Endodermal cell (in vitro differentiated cells): ENCODE measurements at regions not wholly inside any gene's neighbourhood (a gene's known extent, or its start where the extent isn't known, plus 50 kb on each side); places are given as distances from the start of the nearest gene placed in this dataset.

Source experiments
- DNase-seq: peaks from one replicate; pipeline ENCODE4 v3.0.0-alpha.2; 2017
- H3K27ac ChIP-seq: 2 replicates; pipeline ENCODE4 v1.5.1; 2013; ENCODE audit warnings: mild to moderate bottlenecking, low read depth, low read length, moderate library complexity
- H3K27me3 ChIP-seq: 2 replicates; pipeline ENCODE4 v1.6.1; 2013; ENCODE audit warnings: mild to moderate bottlenecking, low read length, moderate library complexity; ENCODE audit not compliant: insufficient read depth, control insufficient read depth, poor library complexity, severe bottlenecking
- H3K36me3 ChIP-seq: 2 replicates; pipeline ENCODE4 v1.7.0; 2013; ENCODE audit warnings: mild to moderate bottlenecking, low read length, moderate library complexity; ENCODE audit not compliant: control insufficient read depth, insufficient read depth
- H3K4me1 ChIP-seq: one replicate; pipeline ENCODE4 v1.7.0; 2013; ENCODE audit warnings: low read length; ENCODE audit not compliant: control insufficient read depth, insufficient read depth
- H3K4me3 ChIP-seq: 2 replicates; pipeline ENCODE4 v1.5.1; 2013; ENCODE audit warnings: mild to moderate bottlenecking, low read length, moderate library complexity
- H3K9ac ChIP-seq: 2 replicates; pipeline ENCODE4 v1.6.1; 2013; ENCODE audit warnings: mild to moderate bottlenecking, low read length, moderate library complexity; ENCODE audit not compliant: poor library complexity, severe bottlenecking; ENCODE audit errors: extremely low read depth
- H3K9me3 ChIP-seq: 2 replicates; pipeline ENCODE4 v1.6.1; 2013; ENCODE audit warnings: mild to moderate bottlenecking, low read length, moderate library complexity; ENCODE audit not compliant: control insufficient read depth
- H3K27ac Mint-ChIP-seq: 2 replicates; pipeline ENCODE4 v1.8.0; 2020; ENCODE audit warnings: mixed read lengths
- H3K27me3 Mint-ChIP-seq: 2 replicates; pipeline ENCODE4 v1.8.0; 2021; ENCODE audit warnings: mild to moderate bottlenecking, mixed read lengths; ENCODE audit not compliant: insufficient read depth
- H3K36me3 Mint-ChIP-seq: 2 replicates; pipeline ENCODE4 v1.8.0; 2020; ENCODE audit warnings: low read depth, mixed read lengths
- H3K4me1 Mint-ChIP-seq: 2 replicates; pipeline ENCODE4 v1.8.0; 2020; ENCODE audit warnings: mixed read lengths
- H3K4me3 Mint-ChIP-seq: 2 replicates; pipeline ENCODE4 v1.8.0; 2020; ENCODE audit warnings: mild to moderate bottlenecking, moderate library complexity, mixed read lengths
- H3K9me3 Mint-ChIP-seq: 2 replicates; pipeline ENCODE4 v1.8.0; 2020; ENCODE audit warnings: mild to moderate bottlenecking, mixed read lengths
- WGBS, 2 experiments: methylation state at CpG; one replicate each; pipeline versions ENCODE4 v1.1.5 to v1.1.7; 2013; ENCODE audit warnings: missing lambda C conversion rate in 2 of 2, mixed read lengths in 1 of 2; ENCODE audit not compliant: insufficient coverage in 1 of 2, insufficient read length in 1 of 2; 5-methylcytosine and 5-hydroxymethylcytosine counted together
- TF ChIP-seq, protein P1 (sequence below): fragments of 200-600 bp; sonication (generic); conservative IDR thresholded peaks from 2 replicates; pipeline ENCODE4 v1.5.0; 2021; ENCODE audit warnings: antibody characterized with exemption, mild to moderate bottlenecking

- Mint-ChIP-seq H3K9me3 (no peaks in the 10 kb centered on the region), H3K4me3 (no peak overlapping the region), H3K36me3 (no peaks in the 10 kb centered on the region), H3K4me1 (peaks cover 11% of the 10 kb centered on the region), H3K27me3 (peaks cover 4% of the 10 kb centered on the region), H3K27ac (no peak overlapping the region)
- H3K4me3 ChIP-seq: no peak overlapping the region
- H3K27me3 ChIP-seq: peaks cover 5% of the 10 kb centered on the region
- H3K27ac ChIP-seq: no peak overlapping the region
- H3K9me3 ChIP-seq: no peaks in the 10 kb centered on the region
- no peak for DNase-seq
- WGBS, 2 experiments: 71 to 79% methylated on average over 1 to 3 of the region's 3 CpGs
- H3K9ac ChIP-seq: no peak overlapping the region
- TF ChIP-seq, protein P1, sequence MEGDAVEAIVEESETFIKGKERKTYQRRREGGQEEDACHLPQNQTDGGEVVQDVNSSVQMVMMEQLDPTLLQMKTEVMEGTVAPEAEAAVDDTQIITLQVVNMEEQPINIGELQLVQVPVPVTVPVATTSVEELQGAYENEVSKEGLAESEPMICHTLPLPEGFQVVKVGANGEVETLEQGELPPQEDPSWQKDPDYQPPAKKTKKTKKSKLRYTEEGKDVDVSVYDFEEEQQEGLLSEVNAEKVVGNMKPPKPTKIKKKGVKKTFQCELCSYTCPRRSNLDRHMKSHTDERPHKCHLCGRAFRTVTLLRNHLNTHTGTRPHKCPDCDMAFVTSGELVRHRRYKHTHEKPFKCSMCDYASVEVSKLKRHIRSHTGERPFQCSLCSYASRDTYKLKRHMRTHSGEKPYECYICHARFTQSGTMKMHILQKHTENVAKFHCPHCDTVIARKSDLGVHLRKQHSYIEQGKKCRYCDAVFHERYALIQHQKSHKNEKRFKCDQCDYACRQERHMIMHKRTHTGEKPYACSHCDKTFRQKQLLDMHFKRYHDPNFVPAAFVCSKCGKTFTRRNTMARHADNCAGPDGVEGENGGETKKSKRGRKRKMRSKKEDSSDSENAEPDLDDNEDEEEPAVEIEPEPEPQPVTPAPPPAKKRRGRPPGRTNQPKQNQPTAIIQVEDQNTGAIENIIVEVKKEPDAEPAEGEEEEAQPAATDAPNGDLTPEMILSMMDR: no peak
- H3K36me3 ChIP-seq: no peaks in the 10 kb centered on the region
- H3K4me1 ChIP-seq: no peaks in the 10 kb centered on the region
Observed at GRCh38 chr6:19991176-19991575, 154.0 kb downstream of the ID4 start.

- no peaks in the 10 kb centered on the region for H3K36me3 Mint-ChIP-seq
- H3K9ac ChIP-seq: no peak overlapping the region
- H3K4me1 Mint-ChIP-seq: peaks cover 11% of the 10 kb centered on the region
- TF ChIP-seq, protein P1: no peak
- no peak overlapping the region for H3K4me3 Mint-ChIP-seq
- peaks cover 11% of the 10 kb centered on the region for H3K27me3 ChIP-seq
- H3K27ac Mint-ChIP-seq: no peak overlapping the region
- peaks cover 4% of the 10 kb centered on the region for H3K9me3 ChIP-seq
- H3K4me1 ChIP-seq: no peaks in the 10 kb centered on the region
- H3K27me3 Mint-ChIP-seq: peaks cover 14% of the 10 kb centered on the region
- no peak overlapping the region for H3K4me3 ChIP-seq
- no peaks in the 10 kb centered on the region for H3K36me3 ChIP-seq
- peaks cover 5% of the 10 kb centered on the region for H3K9me3 Mint-ChIP-seq
- no peak overlapping the region for H3K27ac ChIP-seq
- no peak for DNase-seq
Observed at GRCh38 chr6:19994909-19995308, 157.7 kb downstream of the ID4 start.

GRCh38 chr6:19995575-19996257 lies 158.5 kb downstream of the ID4 start:
- TF ChIP-seq, protein P1: no peak
- Histone ChIP-seq H3K27me3 (peaks cover 11% of the 10 kb centered on the region), H3K27ac (no peak overlapping the region), H3K9me3 (peaks cover 4% of the 10 kb centered on the region), H3K4me3 (no peak overlapping the region), H3K9ac (no peak overlapping the region), H3K4me1 (no peaks in the 10 kb centered on the region), H3K36me3 (no peaks in the 10 kb centered on the region)
- no peaks in the 10 kb centered on the region for H3K36me3 Mint-ChIP-seq
- H3K27me3 Mint-ChIP-seq: peaks cover 14% of the 10 kb centered on the region
- peaks cover 11% of the 10 kb centered on the region for H3K4me1 Mint-ChIP-seq
- peaks cover 6% of the 10 kb centered on the region for H3K9me3 Mint-ChIP-seq
- peak overlapping the region; percentile 7 for H3K4me3 Mint-ChIP-seq
- WGBS, 2 experiments: 56 to 63% methylated on average over 5 to 12 of the region's 12 CpGs
- peak overlapping the region; percentile 1 for H3K27ac Mint-ChIP-seq
- DNase-seq: peak; percentile 49
